ENCODE measurements at regions not wholly inside any gene's neighbourhood (a gene's known extent, or its start where the extent isn't known, plus 50 kb on each side); places are given as distances from the start of the nearest gene placed in this dataset.
A peak's percentile ranks its signal among the peaks of the same experiment; 100 is the strongest.

DNA sequence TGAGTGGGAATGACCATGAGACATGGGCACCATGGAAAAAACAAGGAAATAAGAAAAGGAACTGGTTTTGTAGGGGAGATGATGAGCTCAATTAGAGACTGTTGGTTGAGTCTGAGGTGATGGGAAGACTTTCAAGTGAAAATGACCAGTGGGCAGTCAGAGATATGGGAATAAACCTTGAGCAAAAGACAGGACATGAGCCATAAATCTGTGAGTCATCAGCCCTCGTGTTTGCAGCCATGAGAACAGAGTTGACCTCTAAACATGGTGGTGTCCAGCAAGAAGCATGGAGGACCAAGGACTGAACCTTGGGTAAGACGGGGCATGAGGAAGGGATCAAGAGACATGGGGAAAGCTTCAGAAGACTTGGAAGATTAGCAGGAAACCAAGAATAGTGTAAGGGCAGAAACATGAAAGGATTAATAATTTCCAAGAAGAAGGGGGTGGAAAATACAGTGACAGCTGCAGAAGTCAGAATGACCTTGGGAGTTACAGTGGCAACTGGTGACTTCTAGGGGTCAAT is 280.6 kb upstream of the PRDM1 start:
- POLR2A ChIA-PET = no interaction called here
- peaks cover 21% of the 10 kb centered on the region; the same call in 2 of the 3 replicates for H3K9me3 ChIP-seq
- no peak for DNase-seq (ENCODE audit: low read depth in 1 of 2, low spot score in 1 of 2)

DNA sequence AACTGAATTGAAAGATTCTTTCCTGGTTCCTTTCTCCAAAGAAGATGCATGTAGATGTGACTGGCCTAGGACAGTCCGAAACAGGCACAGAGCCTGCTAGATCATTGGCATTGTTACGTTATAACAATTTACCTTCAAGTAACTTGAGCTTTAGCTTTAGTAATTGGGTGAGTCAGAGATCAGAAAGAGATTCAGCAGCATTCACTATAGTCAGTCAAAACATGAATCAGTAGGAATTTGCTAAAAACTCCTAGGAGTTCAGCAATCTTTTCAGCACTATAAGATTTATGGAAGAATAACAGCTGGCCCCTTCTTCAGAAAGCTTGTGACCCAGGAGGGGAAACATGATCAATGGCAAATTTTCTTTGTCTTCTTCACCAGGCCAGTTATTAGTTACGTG is 281.7 kb upstream of the PRDM1 start:
- DNase-seq (ENCODE audit: low read depth in 1 of 2, low spot score in 1 of 2) (no peak), FAIRE-seq (no peak), ATAC-seq (no peak)
- Histone ChIP-seq H3K27ac (peak overlapping the region; percentile 60 to 76; a peak in 3 of 6 replicates), H3K4me2 (no peak overlapping the region), H3K9me3 (peaks cover 21% of the 10 kb centered on the region; the same call in 2 of the 3 replicates), H3K4me3 (no peak overlapping the region), H3K4me1 (peaks cover 21% of the 10 kb centered on the region)
- CTCF ChIA-PET = no interaction called here
- POLR2A ChIA-PET = no interaction called here
- 78% methylated on average over 3 of the region's 3 CpGs for WGBS (ENCODE audit: missing lambda C conversion rate)
- TF ChIP-seq, protein P1, sequence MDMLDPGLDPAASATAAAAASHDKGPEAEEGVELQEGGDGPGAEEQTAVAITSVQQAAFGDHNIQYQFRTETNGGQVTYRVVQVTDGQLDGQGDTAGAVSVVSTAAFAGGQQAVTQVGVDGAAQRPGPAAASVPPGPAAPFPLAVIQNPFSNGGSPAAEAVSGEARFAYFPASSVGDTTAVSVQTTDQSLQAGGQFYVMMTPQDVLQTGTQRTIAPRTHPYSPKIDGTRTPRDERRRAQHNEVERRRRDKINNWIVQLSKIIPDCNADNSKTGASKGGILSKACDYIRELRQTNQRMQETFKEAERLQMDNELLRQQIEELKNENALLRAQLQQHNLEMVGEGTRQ (IDR thresholded peaks at IDR 0.05) = no peak
- TF ChIP-seq, protein P2, sequence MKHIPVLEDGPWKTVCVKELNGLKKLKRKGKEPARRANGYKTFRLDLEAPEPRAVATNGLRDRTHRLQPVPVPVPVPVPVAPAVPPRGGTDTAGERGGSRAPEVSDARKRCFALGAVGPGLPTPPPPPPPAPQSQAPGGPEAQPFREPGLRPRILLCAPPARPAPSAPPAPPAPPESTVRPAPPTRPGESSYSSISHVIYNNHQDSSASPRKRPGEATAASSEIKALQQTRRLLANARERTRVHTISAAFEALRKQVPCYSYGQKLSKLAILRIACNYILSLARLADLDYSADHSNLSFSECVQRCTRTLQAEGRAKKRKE (CRISPR knock-in tag; IDR thresholded peaks at IDR 0.05; ENCODE audit: low read depth) = no peak
- no peak for TF ChIP-seq RCOR1 (IDR thresholded peaks at IDR 0.05; ENCODE audit: low read depth, low read length)
- TF ChIP-seq, protein P3, sequence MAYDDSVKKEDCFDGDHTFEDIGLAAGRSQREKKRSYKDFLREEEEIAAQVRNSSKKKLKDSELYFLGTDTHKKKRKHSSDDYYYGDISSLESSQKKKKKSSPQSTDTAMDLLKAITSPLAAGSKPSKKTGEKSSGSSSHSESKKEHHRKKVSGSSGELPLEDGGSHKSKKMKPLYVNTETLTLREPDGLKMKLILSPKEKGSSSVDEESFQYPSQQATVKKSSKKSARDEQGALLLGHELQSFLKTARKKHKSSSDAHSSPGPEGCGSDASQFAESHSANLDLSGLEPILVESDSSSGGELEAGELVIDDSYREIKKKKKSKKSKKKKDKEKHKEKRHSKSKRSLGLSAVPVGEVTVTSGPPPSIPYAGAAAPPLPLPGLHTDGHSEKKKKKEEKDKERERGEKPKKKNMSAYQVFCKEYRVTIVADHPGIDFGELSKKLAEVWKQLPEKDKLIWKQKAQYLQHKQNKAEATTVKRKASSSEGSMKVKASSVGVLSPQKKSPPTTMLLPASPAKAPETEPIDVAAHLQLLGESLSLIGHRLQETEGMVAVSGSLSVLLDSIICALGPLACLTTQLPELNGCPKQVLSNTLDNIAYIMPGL (CRISPR knock-in tag; IDR thresholded peaks at IDR 0.05; ENCODE audit: borderline replicate concordance) = no peak
- TF ChIP-seq FOSL2 (IDR thresholded peaks at IDR 0.05) = no peak
- TF ChIP-seq FOSL2 (CRISPR knock-in tag; IDR thresholded peaks at IDR 0.05) = peak; percentile 37; the same call in 1 of the 2 replicates
- no peak for TF ChIP-seq CBX8 (IDR thresholded peaks at IDR 0.05)

More for the DNA sequence above, 280.6 kb upstream of the PRDM1 start:
- H3K27ac ChIP-seq = peak overlapping the region; percentile 60 to 76; a peak in 5 of 6 replicates
- ATAC-seq (no peak), FAIRE-seq (no peak)
- H3K4me3 ChIP-seq = no peak overlapping the region
- TF ChIP-seq BHLHE40 (IDR thresholded peaks at IDR 0.05; ENCODE audit: low read depth, low read length) = no peak
- no peak for TF ChIP-seq HOXA7 (CRISPR knock-in tag; IDR thresholded peaks at IDR 0.05)
- TF ChIP-seq MYC (IDR thresholded peaks at IDR 0.05; ENCODE audit: borderline replicate concordance, low read length) = no peak
- TF ChIP-seq RCOR1 (IDR thresholded peaks at IDR 0.05; ENCODE audit: low read depth, low read length) = no peak
- no peak for TF ChIP-seq SREBF2 (IDR thresholded peaks at IDR 0.05)
- TF ChIP-seq CHD4 (IDR thresholded peaks at IDR 0.05; ENCODE audit: borderline replicate concordance) = no peak
- TF ChIP-seq, protein P4, sequence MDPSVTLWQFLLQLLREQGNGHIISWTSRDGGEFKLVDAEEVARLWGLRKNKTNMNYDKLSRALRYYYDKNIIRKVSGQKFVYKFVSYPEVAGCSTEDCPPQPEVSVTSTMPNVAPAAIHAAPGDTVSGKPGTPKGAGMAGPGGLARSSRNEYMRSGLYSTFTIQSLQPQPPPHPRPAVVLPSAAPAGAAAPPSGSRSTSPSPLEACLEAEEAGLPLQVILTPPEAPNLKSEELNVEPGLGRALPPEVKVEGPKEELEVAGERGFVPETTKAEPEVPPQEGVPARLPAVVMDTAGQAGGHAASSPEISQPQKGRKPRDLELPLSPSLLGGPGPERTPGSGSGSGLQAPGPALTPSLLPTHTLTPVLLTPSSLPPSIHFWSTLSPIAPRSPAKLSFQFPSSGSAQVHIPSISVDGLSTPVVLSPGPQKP (IDR thresholded peaks at IDR 0.05; ENCODE audit: low read depth, low read length) = no peak
- TF ChIP-seq HDAC2 (IDR thresholded peaks at IDR 0.05) = no peak
- no peak for TF ChIP-seq FOXS1 (CRISPR knock-in tag; IDR thresholded peaks at IDR 0.05)
- TF ChIP-seq, protein P3 (CRISPR knock-in tag; IDR thresholded peaks at IDR 0.05; ENCODE audit: borderline replicate concordance) = no peak
- TF ChIP-seq, protein P5, sequence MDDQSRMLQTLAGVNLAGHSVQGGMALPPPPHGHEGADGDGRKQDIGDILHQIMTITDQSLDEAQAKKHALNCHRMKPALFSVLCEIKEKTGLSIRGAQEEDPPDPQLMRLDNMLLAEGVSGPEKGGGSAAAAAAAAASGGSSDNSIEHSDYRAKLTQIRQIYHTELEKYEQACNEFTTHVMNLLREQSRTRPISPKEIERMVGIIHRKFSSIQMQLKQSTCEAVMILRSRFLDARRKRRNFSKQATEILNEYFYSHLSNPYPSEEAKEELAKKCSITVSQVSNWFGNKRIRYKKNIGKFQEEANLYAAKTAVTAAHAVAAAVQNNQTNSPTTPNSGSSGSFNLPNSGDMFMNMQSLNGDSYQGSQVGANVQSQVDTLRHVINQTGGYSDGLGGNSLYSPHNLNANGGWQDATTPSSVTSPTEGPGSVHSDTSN (IDR thresholded peaks at IDR 0.05) = no peak
- TF ChIP-seq, protein P6, sequence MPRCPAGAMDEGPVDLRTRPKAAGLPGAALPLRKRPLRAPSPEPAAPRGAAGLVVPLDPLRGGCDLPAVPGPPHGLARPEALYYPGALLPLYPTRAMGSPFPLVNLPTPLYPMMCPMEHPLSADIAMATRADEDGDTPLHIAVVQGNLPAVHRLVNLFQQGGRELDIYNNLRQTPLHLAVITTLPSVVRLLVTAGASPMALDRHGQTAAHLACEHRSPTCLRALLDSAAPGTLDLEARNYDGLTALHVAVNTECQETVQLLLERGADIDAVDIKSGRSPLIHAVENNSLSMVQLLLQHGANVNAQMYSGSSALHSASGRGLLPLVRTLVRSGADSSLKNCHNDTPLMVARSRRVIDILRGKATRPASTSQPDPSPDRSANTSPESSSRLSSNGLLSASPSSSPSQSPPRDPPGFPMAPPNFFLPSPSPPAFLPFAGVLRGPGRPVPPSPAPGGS (IDR thresholded peaks at IDR 0.05) = no peak
- TF ChIP-seq NPAS2 (CRISPR knock-in tag; IDR thresholded peaks at IDR 0.05; ENCODE audit: borderline replicate concordance) = no peak
- H3K4me1 ChIP-seq = peaks cover 33% of the 10 kb centered on the region
- CTCF ChIA-PET = no interaction called here
- 50% methylated on average over 2 of the region's 2 CpGs for WGBS (ENCODE audit: missing lambda C conversion rate)
- H3K4me2 ChIP-seq = no peak overlapping the region
